ENCODE measurements at regions not wholly inside any gene's neighbourhood (a gene's known extent, or its start where the extent isn't known, plus 50 kb on each side); places are given as distances from the start of the nearest gene placed in this dataset.

GRCh38 chr12:76611533-76611932 is 52.0 kb upstream of the OSBPL8 start:
- DNase-seq, result no peak

DNA sequence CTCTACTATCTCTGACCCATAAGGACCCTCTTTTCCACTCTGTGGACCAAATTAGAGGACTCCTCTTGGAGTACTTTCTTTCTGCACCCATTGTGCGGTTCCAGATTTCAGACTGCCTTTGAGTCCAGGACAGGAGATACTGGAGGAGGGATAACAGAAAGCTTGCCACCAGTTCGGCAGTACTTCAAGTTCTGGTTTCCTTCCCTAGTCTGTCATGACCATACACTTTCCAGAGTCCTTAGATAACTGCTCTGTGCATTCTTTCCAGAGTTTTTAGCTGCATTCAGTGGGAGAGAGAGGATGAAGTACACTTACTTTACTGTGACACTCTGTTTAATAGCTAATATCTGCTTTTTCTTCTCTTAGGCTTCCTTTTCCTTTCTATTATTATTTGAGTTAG is 54.8 kb upstream of the OSBPL8 start:
- DNase-seq, result no peak

DNA sequence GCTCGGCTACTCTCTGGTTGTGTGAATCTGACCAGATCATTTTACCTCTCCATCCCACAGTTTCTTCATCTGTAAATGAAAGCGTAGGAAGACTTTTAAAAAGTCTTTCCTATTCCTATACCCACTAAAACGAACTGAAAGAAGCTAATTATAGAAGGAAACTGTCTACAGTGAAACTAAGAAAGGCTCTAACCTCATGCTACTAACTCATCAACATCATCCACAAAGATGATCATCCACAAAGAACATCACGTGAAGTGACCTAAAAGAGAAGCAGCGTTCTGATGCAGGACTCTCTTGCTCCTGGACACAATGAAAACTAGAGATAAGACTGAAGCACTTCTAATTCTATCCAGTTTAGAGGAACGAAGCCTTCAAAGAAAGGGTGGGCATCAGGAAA is 58.5 kb upstream of the OSBPL8 start:
- DNase-seq, result no peak

DNA sequence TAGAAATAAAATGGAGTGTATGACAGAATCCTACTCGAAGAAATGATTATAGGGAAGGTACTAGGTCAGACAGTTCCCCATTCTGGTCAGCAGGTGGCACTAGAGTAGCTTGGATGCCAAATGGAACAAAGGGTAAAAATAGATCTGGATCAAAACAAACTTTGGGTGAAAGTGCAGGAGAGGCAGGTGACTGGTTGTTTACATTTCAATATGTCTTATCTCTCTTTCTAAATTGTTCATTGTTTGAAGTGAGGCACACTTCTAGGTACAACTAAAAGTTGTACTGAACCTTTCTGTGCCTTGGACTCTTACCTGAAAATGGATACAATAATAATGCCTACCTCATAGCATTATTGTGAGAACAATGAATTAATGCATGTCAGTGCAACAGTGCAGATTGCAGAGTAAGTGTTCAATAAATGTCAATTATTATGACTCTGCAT is 62.0 kb upstream of the OSBPL8 start:
- DNase-seq, result peak; percentile 77

DNA sequence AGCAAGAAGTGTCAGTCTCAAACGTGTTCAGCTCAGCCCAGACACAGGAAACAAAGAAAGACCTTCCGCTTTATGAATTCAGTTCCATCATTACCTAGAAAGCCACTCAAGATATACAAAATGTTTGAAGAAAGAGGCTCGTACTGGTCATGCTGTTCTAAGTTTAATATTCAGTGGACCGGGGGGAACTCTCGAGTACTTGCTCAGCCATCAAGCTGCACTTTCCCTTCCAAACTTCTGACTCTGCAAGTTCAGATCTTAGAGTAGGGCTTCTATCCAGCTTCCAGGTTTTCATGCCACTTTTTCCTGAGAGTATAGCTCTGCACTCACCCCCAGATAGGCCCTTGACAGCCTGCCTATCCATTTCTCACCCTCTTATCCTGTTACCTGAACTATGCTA is 62.8 kb upstream of the OSBPL8 start:
- DNase-seq, result no peak

DNA sequence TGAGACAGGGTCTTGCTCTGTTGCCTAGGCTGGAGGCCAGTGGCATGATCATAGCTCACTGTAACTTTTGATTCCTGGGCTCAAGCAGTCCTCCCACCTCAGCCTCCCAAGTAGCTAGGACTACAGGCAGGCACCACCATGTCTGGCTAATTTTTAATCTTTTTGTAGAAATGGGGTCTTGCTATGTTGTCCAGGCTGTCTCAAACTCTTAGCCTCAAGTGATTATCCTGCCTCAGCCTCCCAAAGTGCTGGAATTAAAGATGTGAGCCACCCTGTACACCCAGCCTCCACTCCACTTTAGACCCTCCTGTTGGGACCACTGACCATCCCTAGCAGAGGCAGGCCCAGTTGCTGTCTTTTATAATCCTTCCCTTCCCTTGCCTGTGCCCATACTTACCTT is 63.3 kb upstream of the OSBPL8 start:
- DNase-seq, result no peak

GRCh38 chr12:76623931-76624330 is 64.4 kb upstream of the OSBPL8 start:
- no peak for DNase-seq

DNA sequence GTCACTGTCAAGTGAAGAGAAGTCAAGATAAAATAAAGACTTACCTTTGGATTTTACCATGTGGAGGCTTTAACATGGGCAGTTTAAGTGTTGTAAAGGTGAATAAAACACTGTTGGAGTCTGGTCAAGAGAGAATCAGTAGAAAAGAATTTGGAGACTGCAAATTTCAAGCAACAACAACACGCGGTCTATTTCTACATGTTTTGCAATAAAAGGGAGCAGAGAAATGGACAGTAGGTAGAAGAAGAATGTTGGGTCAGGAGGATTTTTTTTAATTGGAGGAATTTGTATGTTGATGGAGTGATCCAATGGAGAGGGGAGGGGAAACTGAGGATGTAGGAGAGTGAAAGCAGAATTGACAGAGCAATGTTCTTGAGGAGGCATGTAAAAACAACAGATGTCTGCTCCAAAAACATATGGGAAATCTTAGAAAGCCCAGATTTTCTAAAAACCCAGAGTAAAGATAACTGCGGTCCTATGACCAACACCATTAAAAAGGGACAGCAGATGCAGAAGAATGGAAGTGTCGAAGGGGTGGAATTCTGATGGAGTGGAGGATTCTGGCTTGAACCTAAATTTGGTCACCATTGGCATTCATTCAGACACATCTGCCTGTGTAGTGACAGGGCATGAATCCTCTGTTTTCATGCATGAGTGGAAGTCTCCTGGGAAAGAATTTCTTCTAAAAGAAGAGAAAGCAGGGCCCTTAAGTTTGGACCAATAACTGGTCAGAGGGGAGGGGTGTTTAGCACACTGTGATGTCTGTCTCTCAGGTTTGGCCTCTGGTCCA is 68.0 kb upstream of the OSBPL8 start:
- DNase-seq, result no peak

DNA sequence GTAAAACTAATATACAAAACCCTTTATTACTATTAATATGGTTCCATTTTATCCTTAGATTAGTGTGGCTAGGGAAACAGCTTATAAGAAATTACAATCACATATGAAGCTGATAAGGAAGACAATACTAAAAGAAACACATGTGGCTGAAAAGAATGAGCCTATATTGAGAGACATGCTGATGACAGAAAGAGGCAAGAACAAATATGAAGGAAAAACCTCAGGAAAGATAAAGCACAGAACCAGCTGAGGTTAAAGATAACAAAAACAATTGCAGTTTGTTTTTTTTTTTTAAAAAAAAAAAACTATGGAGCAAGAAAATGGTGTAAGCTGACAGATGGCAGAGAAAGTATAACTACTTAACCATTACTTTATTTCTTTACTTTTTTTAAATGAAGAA is 69.2 kb upstream of the OSBPL8 start:
- no peak for DNase-seq

DNA sequence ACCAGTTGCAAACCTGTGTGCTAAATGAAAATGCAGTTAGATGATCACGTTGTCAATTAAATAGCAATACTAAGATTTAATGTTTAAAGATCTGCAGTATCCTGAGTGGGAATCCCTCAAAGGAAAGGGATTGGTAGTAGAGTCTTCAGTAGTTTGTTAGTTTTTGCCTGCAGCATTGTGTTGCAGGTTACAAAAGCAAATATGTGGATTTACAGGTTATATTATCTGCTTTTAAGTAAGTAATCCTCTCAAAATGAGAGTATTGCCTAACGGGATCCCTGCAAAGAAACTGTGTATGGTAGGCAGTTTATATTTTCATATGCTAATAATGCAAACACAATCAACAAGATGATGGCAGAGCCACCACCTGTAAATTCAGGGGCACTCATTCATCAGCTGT is 72.2 kb upstream of the OSBPL8 start:
- DNase-seq, result no peak

- no peak for DNase-seq
Measured at GRCh38 chr12:76633415-76633814, 73.8 kb upstream of the OSBPL8 start.

GRCh38 chr12:76634133-76634532 is 74.6 kb upstream of the OSBPL8 start:
- no peak for DNase-seq

GRCh38 chr12:76636121-76636692 is 76.6 kb upstream of the OSBPL8 start:
- no peak for DNase-seq

- no peak for DNase-seq
Measured at GRCh38 chr12:76637807-76638206, 78.2 kb upstream of the OSBPL8 start.

DNA sequence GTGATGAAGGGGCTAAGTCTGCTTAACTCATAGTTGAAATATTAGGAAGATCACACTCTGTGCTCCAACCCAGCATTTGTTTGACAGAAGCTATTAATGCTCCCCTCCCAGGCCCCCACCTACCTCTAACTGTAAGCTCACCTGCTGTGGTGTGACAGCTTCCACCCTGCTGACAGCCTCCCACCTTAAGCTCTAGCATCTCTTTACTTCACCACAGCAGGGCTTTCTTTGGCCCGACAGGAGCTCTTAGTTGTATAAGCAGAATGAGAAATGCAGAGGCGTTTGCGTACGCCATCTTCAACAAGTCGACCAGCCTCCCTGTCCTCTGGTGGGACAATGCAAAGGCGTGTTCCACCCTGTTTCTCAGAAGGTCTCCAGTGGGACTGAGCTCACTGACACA is 80.1 kb upstream of the OSBPL8 start:
- DNase-seq, result no peak

- DNase-seq, result no peak
Measured at GRCh38 chr12:76641073-76641472, 81.5 kb upstream of the OSBPL8 start.

GRCh38 chr12:76641961-76642360 is 82.4 kb upstream of the OSBPL8 start:
- no peak for DNase-seq

DNA sequence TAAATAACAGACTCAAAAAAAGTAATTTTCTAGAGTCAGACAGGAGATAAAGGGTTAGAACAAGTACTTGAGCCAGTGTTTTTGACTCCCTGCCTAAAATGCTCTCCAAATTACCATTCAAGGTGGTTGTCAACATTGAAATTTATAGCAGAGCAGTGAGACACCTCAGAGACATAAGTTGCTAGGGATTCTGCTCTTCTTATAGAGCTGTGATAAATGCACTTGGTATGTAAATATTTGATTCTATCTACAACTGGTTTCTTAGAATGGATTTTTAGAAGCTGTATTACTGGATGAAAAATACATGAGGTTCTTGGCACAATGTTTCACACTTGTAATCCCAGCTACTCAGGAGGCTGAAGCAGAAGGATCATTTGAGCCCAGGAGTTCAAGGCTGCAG is 83.9 kb upstream of the OSBPL8 start:
- no peak for DNase-seq

GRCh38 chr12:76644950-76645349 is 85.4 kb upstream of the OSBPL8 start:
- DNase-seq, result no peak

DNA sequence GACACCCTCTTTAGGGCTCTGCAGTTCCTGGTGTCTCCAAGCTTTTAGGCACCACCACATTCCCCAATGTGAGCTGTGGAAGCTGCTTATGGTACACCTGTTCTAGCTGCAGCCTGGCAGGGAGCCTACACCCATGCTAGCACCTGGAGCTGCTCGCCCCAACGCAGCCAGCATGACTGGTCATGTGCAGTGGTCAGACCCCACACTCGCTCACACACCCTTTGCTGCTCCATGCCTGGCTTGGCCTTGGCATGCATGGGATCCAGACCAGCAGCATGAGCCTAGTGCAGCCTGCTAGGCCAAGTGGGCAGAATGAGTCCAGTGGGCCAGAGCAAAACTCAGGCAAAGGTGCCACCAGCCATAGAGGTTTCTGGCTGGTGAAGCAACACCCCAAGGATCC is 86.4 kb upstream of the OSBPL8 start:
- DNase-seq, result no peak

DNA sequence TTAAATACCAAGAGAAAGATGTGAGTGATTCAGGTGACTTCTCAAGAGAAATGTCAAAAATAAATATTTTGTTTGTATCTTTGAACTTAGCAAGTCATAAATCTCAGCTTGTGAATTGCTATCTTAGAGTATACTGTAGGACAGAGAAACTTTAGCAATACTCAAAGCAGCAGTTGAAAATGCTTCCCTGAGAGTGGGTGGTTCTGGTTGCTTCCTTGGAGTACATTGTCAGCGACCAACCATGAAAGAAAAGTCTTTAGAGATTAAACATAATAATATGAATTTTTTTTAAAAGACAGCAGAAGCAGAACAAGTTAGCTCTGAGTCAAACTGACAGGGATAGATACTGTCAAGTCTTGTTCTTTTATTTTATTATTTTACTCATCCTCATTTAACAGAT is 86.8 kb upstream of the OSBPL8 start:
- DNase-seq, result no peak

DNA sequence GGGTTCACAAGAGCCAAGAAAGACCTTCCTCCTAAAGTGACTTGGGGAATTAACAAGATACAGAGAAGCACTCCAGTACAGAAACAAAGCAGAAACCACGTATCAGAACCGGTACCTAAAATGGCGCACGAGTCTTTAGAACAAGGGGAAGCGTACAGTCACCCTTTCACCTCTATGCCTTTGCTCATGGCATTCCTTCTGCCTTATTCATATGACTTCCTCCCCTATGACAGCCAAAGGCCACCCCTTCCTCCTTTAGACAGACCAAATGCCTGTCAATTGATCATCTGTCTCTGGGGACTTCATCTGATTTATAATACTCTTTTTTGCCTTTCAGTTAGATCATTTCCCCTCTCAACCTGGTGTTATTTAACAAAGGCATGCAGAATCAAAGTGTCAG is 89.5 kb upstream of the OSBPL8 start:
- DNase-seq, result no peak

DNA sequence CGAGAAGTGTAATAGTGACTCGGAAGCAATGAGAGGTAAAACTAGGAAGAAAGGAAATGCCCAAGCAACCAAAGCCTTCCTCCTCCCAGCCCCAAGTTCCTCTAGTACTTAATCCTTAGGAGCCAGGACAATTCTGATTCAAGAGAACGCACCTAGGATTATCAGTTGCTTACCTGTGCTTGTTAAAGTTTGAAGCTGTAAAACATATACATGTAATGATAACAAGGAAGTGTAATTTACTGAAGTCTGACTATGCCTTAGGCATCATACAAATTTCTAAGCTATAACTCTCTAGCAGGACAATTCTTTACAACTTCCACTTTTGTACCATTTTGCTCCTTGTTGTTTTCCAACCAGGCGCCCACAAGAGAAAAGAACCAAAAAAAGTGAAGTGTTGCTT is 92.8 kb upstream of the OSBPL8 start:
- no peak for DNase-seq

- no peak for DNase-seq
Measured at GRCh38 chr12:76653342-76653741, 93.8 kb upstream of the OSBPL8 start.

GRCh38 chr12:76664731-76665130 is 99.2 kb upstream of the ZDHHC17 start:
- no peak for DNase-seq

All from activated CD8-positive, alpha-beta memory T cell treated with anti-CD3 and anti-CD28 coated beads for 24 hours (primary cell).